ENCODE measurements at regions not wholly inside any gene's neighbourhood (a gene's known extent, or its start where the extent isn't known, plus 50 kb on each side); places are given as distances from the start of the nearest gene placed in this dataset.
A peak's percentile ranks its signal among the peaks of the same experiment; 100 is the strongest.

DNA sequence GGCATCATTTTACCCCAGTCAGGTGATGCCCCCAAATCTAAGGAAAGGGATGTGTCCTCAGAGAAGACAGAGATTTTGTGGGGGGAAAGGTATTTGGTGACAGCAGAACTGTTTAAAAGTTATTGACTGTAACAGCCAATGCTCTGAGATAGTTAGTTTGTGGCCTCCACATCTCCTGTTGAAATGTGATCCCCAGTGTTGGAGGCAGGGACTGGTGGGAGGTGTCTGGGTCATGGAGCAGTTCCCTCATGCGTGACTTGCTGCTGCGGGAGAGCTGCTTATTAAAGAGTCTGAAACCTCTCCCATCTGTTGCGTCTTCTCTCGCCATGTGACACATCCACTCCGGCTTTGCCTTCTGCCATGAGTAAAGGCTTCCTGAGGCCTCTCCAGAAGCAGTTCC is 282.8 kb upstream of the FOXQ1 start:
- DNase-seq (ENCODE audit: low read depth) = no peak

DNA sequence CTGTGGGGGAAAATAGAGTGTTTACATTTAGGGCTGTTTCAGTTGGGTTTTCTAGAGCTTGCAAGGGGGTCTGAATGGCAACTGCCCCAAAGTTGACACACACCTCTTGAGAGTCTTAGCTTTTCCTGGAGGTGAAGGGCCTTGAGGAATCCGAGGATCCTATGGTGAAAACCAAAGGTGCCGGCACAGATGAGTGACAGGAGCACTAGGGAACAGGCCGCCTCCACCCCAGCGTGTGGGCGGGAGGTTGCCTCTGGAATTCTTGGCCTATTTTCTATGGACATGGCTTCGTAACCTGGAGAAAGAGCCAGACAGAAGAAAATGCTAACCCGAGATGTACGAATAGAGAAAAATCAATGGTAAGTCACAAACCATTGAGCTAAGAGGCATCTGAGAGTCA is 283.2 kb upstream of the FOXQ1 start:
- DNase-seq (ENCODE audit: low read depth) = no peak

DNA sequence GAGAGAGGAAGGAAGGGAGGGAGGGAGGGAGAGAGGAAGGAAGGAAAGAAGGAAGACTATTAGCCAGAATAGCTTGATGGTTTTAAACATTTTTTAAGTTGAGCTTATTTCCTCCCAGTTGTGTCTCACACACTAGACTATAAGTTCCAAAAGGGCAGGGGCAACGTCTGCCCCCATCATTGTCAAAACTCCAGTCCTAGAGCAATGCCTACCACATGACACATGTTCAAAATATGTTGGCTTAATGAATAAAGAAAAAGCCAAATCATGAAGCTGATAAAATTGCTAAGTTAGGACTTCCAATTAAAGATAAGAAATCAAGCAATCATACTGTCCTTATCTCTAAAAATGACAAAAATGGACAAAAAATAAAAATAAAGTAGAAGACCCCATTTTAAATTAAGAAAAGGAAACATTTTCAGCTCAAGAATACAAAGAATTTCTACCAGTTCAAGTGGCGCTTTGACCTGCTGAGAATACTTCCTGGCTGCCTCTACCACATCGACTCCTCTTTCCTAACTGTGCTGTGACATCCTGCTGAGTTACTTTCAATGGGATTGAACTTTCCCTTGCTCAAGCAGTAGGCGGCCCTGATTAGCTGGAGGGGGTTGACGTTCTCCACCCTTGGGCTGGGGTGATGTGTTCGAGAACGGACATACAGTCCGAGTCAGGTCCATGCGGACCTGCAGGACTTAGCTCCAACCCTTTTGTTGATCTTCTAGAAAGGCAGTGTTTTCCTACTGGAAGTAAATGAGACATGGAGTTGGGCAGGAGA is 283.9 kb upstream of the FOXQ1 start:
- peak; percentile 22 for DNase-seq (ENCODE audit: low read depth)

DNA sequence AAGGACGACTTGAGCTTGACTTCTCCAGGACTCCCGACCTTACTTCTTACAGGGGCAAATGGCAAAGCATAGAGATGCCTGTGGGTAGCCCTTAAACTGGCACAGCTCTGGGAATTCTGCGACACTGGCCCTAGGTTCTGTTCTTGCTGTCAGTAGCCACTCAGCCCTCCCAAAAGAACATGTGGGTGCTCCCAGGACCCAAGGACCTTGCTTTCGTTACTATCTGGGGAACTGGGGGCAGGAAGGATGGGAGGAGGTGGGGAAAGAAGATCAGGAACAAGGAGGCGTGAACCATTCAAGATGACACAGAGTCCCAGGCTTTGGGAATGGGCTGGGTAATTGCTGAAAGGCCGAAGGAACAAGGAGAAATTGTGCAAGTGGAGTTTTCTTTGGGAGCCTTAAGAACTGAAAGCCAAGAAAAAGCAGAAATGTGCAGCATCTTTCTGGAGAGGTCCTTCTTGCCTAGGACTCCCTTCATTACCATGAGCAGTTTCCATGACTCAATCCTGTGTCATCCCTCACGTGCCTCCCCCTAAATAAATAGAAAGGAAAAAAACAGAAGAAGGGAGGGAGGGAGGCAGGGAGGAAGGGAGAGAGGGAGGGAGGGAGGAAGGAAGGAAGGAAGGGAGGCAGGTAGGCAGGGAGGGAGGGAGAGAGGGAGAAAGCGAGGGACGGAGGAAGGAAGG is 284.6 kb upstream of the FOXQ1 start:
- peak; percentile 76 for DNase-seq (ENCODE audit: low read depth)

DNA sequence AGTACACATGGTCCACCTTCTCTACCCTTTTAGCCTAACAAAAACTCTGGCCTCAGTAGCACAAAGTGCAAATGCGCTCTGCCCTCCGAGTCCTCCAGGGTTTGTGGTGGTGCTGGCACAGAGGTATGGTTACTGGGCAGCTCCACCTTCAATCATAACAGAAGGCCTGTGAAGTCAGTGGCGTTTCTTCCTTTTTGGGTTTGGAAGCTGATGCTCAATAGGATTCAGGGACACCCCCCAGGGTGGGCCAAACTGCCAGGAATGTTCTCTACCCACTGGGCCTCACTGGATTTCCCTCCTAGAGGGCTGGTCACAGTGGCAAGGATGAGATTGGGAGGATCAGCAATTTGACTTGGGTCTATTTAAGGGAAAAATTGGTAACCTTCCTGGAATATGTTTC is 286.1 kb upstream of the FOXQ1 start:
- DNase-seq (ENCODE audit: low read depth) = no peak

- peak; percentile 83 for DNase-seq (ENCODE audit: low read depth)
Observed at GRCh38 chr6:1024587-1024986, 287.3 kb upstream of the FOXQ1 start.

DNA sequence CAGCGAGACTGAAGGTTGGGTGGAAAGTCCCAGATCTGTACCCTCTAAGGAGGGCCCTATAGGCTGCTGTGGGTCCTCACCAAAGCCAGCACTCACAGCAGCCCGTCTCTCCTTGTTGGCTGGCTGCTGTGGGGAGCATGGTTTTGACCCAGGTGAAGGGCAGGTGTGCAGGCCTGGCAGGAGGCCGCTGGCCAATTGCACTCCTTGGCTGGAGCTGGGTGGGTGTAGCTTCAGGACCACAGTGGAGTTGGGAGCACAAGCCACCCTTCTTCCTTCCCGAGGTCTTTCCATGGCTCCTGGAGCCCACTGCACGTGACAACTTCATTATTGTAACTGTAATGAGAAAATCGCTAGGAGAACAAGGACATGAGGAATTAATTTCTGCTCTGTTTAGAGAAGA is 287.7 kb upstream of the FOXQ1 start:
- DNase-seq (ENCODE audit: low read depth) = no peak

DNA sequence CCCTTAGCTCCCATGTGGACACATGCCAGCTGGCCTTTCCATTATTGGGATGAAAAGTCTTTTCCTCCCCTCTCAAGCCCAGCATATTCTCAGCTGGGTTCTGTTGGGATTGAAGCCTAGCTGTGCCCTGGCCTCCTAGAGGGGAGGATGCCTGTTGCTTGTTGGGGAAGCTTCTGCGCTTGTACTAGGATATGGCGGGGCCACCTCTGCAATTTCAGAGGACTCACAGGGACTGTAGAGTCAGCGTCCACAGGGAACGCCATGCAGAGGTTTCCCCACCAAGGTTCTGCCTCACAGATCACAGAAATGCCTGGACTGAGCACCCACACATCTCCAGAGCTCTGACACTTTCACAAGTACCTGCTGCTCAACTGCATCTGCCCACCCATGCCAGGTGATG is 288.7 kb upstream of the FOXQ1 start:
- DNase-seq (ENCODE audit: low read depth) = no peak

GRCh38 chr6:1022719-1023118 is 289.2 kb upstream of the FOXQ1 start:
- no peak for DNase-seq (ENCODE audit: low read depth)

- no peak for DNase-seq (ENCODE audit: low read depth)
Observed at GRCh38 chr6:1020837-1021236, 291.1 kb upstream of the FOXQ1 start.

DNA sequence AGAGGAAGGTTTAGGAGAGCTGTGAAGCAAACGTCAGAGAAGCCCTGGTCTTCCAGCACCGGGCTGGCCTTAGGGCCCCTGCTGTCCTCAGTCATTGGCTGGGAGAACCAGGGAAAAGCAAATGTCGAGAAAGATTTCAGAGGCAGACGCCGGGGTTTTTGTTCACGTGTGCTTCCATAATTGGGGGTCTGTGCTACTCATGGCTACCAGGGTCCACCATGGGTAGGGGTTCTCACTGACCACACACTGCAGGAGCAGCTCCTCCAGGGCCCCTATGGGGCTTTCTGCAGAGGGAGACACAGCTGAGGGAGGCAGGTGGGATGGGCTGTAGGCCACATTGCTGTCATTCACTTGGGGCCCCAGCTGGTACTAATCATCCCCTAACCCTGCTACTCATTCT is 291.8 kb upstream of the FOXQ1 start:
- DNase-seq (ENCODE audit: low read depth) = no peak

- DNase-seq (ENCODE audit: low read depth) = no peak
Observed at GRCh38 chr6:1018041-1018440, 293.9 kb upstream of the FOXQ1 start.

- DNase-seq (ENCODE audit: low read depth) = no peak
Observed at GRCh38 chr6:1016329-1017302, 295.3 kb upstream of the FOXQ1 start.

DNA sequence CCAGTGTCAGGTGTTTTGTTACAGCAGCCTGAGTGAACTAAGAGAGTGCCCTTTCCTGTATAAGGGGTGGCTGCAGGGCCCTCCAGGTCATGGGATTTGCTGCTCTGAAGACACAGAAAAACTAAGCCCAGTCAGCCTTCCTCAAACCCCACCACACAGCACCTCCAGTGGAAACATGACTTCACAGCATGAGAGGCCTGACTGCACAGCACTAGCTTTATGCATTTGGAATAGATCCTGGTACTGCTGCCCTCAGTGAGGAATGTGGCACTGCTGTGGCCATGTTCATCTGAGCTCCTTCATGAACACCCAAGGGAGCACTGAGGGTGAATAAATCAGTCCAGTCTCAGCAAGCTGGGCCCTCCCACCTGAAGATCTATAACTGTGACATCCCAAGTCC is 296.1 kb upstream of the FOXQ1 start:
- no peak for DNase-seq (ENCODE audit: low read depth)

GRCh38 chr6:1014431-1014807 is 297.5 kb upstream of the FOXQ1 start:
- no peak for DNase-seq (ENCODE audit: low read depth)

- DNase-seq (ENCODE audit: low read depth) = no peak
Observed at GRCh38 chr6:1013656-1014430, 298.1 kb upstream of the FOXQ1 start.

- DNase-seq (ENCODE audit: low read depth) = no peak
Observed at GRCh38 chr6:1009103-1009502, 302.8 kb upstream of the FOXQ1 start.

- no peak for DNase-seq (ENCODE audit: low read depth)
Observed at GRCh38 chr6:1007159-1007558, 304.7 kb upstream of the FOXQ1 start.

DNA sequence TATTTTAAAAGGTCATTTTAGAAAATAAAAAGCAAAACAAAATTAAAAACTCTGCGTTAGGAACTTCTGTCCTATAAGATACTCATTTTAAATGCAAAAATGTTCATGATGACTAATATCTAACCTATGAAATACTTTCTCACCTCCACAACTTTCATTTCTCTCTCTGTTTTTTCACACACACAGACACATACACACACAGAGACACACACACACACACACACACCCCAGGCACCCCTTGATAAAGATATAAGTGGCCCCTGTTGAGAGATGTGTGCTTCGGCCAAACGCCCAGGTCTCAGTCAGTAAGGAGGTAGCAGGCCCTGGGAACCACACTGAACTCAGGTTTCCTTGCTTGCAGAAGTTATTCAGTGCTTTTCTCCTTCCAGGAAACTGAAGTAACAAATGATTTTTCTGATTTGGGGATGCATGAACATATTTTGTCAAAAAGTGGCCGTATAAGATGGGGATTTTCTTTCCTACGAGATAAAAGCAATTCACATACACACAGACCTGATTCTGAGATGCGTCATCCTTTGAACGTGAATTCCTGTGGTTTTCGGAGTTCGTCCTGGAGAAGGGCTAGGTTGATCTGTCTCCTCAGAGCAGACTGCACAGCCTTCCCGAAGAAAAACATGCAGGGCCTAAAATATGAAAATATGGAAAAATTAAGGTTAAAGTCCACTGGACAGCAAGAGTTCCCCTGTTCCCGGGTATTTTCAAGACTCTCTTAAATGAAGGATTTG is 306.8 kb upstream of the FOXQ1 start:
- DNase-seq (ENCODE audit: low read depth) = peak; percentile 8

- no peak for DNase-seq (ENCODE audit: low read depth)
Observed at GRCh38 chr6:1003394-1004160, 308.3 kb upstream of the FOXQ1 start.

Data from HS-5 (cell line).